ENCODE measurements at regions not wholly inside any gene's neighbourhood (a gene's known extent, or its start where the extent isn't known, plus 50 kb on each side); places are given as distances from the start of the nearest gene placed in this dataset.
"Not testable (repeated sequence)": the region's sequence is repeated elsewhere in the genome, so short reads cannot be mapped to it uniquely, and the experiment has no call there.

DNA sequence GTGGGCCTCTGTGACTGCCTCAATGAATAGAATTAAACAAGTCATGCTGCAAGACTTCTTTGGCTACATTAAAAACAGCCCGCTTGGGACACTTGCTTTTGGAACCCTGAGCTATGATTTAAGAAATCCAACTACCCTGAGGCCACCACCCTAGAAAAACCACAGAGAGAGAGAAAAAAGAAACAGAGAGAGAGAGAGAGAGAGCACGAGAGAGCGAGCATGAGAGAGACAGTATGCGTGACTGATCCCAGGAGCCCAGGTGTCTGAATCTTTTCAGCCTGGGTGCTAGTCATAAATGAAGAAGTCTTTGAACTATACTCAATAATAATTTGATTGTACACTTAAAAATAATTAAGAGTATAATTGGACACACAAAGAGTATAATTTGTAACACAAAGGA lies 123.1 kb upstream of the FREM1 start:
- DNase-seq (ENCODE audit: low read depth in 4 of 4, low spot score in 1 of 4) = no peak

DNA sequence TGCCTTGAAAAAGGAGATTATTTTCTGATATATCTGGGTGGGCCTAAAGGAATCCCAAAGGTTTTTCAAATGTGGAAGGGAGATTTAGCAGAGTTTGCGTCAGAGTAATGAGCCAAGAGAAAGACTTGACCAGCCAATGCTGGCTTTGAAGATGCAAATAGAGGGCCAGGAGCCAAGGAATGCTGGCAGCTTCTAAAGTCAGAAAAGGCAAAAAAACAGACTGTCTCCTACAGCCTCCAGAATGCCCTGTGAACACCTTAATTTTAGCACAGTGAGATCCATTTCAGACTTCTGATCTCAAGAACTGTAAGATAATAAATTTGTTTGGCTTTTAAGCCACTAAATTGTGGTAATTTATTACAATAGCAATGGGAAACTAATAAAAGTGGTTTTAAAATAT lies 122.6 kb upstream of the FREM1 start:
- no peak for DNase-seq (ENCODE audit: low read depth in 4 of 4, low spot score in 1 of 4)

DNA sequence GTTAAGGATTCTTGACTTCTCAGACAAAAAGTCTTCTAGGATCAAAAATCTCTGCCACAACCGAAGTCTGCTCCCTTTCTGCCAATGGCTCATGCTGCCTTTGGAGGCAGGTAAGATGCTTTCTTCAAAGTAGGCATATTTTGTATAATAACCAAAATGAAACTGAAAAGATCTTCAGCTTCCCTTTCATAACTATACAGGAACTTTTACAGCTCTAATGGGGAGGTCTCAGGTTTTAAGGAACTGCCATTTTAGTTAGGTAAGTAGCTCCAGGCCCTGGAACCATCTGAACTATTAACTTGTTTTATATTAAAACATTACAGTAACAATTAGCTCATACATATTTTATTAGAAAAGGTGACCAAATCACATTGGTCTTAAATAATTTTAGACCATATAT lies 110.9 kb upstream of the FREM1 start:
- no peak for DNase-seq (ENCODE audit: low read depth in 4 of 4, low spot score in 1 of 4)

DNA sequence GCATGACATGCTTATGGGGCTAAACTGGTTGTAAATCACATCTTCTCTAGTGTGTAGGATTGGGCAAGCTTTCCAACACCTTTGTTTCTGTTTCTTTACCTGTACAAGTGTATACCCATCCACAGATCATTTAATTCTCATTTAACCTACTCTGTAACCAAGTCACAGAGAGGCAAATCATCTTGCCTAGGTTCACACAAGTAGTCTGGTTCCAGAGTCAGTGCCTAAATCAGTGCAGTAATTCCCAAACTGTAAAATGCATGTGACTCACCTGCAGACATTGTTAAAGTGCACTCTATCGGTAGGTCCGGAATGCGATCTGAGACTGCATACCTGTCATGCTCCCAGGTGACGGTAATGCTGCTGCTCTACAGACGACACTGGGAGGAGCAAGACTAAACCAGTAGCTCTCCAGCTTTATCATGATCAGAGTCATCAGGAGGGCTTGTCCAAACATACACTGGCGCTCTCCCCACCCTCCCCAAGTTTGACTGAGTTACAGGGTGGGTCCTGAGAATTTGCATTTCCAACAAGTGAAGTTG lies 107.9 kb upstream of the FREM1 start:
- DNase-seq (ENCODE audit: low read depth in 4 of 4, low spot score in 1 of 4) = no peak

DNA sequence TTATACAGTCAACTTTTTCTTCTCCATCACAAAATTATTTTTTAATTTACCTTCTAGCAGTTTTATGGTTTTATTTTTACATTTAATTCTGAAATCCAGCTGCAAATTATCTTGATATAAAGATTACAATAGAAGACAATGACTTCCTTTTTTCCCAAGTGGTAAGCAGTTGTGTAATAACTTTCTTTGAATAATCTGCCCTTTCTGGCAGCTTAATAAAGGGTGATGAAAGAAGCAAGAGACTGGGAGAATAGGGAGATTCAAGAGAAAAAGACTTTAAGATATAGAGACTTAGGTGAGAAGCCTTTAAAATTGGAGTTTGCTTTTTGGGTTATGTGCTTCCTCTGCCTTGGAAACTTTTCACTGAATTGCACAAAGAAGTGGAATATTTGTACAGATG lies 100.4 kb upstream of the FREM1 start:
- no peak for DNase-seq (ENCODE audit: low read depth in 4 of 4, low spot score in 1 of 4)

DNA sequence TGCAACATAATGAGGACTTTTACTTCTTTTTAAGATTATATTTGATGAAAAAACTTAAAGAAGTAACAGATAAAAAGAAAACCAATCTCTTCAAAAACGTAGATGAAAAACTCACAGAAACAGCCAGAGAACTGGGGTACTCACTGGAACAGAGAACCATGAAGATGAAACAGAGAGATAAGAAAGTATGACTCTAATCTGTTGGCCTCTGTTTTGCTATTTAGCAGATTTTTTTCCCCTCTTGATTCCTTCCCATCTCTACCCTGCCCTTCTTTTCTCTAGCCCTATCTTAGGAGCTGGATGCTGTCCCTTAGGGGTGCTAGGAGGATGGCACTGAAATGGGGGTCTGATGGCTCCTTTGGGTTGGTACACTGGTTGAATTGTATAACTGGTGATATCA lies 97.5 kb upstream of the FREM1 start:
- no peak for DNase-seq (ENCODE audit: low read depth in 4 of 4, low spot score in 1 of 4)

DNA sequence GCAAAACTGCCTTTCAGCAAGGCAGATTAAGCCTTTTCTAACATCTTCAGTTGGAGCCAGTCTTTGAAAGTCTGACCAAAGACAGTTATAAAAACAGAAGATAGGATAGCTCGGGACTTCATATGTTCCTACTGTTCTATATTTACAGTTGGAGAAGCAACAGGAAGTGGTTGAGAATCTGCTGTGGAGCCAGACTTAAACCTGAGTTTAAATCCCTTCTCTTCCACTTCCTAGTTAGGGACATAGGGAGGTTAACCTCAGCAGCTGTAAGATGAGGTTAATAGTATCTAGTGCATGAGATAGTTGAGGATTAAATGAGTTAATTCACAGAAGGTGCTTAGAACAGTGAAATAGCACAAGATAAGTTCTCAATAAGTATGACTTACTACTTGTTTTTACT lies 84.5 kb upstream of the FREM1 start:
- no peak for DNase-seq (ENCODE audit: low read depth in 4 of 4, low spot score in 1 of 4)

DNA sequence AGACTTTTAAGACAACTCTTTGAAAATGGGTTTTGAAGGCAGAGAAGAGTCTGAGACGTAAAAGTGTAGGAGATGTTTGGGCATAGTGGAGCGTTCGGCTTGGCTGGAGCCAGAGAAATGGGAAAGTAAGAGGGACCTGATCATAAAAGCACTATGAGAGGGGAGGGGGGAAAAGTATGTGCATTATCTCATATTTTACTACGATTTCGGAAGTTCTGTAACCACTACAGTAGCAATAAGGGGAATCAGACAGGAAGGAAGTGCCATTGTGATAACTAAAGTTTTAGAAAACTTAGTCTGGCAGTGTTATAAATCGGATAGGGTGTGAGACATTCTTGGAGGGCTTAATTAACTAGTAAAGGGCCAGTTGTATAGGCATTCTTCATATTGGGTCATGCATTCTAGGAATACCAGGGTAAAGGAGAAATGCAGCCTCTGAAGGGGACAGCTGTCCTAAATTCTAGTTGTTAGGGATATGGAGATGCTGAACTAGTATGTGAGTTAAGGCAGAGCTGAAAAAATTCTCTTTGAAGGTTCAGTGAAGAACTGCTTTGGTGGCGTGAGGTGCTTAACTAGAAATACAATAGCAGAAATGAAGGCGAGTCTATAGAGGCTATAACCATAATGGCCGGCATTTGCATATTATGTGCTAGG lies 83.8 kb upstream of the FREM1 start:
- DNase-seq (ENCODE audit: low read depth in 4 of 4, low spot score in 1 of 4) = no peak

DNA sequence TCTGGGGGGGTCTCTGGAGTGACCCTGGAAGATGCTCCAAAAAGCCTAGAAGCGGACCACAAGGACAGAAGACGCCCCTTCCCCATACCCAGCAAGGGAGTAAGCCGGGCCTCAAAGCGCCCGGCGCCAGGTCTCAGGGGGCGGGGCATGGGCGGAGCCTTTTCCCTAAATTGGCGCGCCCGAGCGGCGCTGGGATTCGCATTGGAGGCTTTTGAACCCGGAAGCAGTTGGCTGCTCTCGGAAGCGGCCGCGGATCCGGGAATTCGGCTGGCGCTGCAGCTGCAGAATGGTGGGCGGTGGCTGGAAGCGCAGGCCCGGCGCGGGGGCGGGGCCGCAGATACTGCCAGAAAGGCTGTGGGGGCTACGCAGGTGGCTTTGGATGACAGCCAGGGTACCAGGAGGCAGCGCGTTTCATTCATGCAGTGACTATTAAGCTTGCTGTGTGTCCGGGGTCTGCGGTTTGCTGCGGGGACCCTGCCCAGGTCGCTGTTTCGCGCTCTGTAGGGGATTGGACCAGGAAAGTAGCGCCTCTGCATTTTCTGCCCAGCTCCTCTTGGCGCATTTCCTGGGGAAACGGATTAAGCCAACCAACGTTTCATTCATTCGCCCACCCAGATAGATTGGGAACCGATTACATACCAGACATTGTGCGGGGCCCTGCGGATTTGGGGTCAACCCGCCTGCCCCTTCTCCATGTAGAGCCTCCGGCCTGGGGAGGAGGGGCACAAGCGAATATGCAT lies 83.0 kb upstream of the FREM1 start:
- peak; percentile 6 to 57 (median 35) for DNase-seq (ENCODE audit: low read depth in 4 of 4, low spot score in 1 of 4)

DNA sequence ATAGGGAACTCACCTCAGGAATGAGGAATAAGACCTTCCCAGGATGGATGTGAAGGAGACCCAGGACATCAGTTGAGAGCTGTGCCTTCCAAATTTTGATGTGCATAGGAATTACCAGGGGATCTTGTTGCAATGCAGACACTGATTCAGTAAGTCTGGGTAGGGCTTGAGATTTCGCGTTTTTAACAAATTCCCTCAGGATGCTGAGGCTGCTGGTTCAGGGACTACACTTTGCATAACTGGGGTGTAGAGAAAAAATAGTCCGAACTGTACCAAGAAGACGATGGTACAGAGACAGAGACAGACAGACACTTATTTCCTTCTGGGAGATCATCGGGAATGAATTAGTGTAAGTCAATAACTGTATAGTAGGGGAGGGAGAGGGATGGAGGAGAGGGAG lies 82.3 kb upstream of the FREM1 start:
- no peak for DNase-seq (ENCODE audit: low read depth in 4 of 4, low spot score in 1 of 4)

DNA sequence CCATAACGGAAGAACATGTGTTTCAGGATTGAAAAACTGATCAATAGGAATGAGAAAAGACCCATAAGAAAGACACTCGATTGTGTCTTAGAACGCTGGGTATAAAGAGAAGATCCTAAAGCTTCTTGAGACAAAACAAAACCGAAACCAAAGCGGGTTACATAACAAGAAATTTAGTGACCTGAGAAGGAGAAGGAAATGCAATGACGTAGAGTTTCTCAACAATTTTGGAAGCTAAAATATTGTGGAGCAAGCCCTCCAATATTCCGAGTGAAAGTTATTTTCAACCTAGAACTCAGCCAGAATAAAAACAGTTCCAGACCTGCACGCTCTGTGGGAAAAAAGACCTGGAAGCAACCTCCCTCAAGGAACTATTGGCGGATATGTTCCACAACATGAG lies 81.9 kb upstream of the FREM1 start:
- no peak for DNase-seq (ENCODE audit: low read depth in 4 of 4, low spot score in 1 of 4)

DNA sequence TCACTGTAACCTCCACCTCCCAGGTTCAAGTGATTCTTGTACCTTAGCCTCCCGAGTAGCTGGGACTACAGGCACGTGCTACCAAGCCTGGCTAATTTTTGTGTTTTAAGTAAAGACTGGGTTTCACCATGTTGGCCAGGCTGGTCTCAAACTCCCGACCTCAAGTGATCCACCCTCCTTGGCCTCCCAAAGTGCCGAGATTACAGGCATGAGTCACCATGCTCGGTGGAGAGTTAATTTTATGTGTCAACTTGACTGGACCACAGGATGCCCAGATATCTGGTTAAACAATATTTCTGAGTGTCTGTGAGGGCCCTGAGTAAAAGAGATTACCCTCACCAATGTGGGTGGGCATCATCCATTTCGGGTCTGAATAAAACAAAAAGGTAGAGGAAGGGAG lies 80.4 kb upstream of the FREM1 start:
- not testable (repeated sequence) for DNase-seq (ENCODE audit: low read depth in 4 of 4, low spot score in 1 of 4)

DNA sequence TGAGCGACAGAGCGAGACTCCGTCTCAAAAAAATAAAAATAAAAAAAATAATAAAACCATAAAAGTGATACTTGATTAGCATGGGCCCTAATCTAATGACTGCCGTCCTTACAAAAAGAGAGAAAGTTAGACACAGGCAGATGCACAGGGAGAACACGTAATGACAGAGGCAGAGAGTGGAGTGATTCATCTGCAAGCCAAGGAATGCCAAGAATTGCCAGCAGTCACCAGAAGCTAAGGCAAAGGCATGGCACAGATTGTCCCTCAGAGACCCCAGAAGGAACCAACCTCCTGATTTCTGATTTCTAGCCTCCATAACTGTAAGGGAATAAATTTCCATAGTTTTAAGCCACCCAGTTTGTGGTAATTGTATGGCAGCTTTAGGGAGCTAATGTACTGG lies 79.6 kb upstream of the FREM1 start:
- DNase-seq (ENCODE audit: low read depth in 4 of 4, low spot score in 1 of 4) = no peak

DNA sequence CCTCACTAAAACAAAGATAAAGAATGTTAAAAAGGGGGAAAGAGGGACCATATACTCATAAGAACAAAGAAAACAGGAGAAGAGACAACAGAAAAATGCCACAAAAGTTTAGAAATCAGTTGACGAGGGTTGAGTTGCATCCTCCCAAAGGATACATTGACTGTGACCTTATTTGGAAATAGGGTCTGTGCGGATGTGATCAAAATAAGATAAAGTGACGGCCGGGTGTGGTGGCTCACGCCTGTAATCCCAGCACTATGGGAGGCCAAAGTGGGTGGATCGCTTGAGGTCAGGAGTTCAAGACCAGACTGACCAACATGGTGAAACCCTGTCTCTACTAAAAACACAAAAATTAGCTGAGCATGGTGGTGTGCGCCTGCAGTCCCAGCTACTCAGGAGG lies 79.1 kb upstream of the FREM1 start:
- DNase-seq (ENCODE audit: low read depth in 4 of 4, low spot score in 1 of 4) = not testable (repeated sequence)

DNA sequence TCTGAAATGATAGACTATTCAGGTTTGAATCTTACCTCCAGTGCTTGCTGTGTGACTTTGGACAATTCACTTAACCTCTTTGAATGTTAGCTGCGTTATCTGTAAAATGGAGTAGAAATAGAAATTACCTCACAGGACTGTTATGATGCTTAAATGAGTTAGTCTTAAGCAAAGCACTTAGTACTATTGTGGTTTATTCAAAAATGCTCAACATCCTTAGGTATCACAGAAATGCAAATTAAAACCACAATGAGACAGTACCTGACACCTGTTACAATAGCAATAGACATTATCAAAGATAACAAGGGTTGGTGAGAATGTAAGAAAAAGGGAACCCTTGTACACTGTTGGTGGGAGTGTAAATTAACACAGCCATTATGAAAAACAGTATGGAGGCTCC lies 77.6 kb upstream of the FREM1 start:
- DNase-seq (ENCODE audit: low read depth in 4 of 4, low spot score in 1 of 4) = no peak

DNA sequence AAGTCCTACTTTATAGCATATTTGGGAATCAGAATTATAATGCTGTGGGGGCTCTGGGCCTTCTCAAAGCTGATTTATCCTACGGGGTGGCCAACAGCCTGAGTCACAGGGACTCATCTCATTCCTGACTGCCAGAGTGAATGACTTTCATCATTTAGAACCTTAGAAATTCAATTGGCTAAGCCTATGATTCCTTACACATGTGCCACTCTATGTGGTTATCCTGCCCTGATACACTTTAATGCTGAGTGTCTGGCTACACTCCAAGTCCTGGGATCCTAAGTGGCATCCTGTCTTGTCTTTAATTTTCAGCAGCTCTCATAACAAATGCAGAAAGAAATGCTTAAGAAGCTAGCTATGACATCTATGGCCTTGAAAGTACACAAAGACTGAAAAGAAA lies 75.2 kb upstream of the FREM1 start:
- no peak for DNase-seq (ENCODE audit: low read depth in 4 of 4, low spot score in 1 of 4)

DNA sequence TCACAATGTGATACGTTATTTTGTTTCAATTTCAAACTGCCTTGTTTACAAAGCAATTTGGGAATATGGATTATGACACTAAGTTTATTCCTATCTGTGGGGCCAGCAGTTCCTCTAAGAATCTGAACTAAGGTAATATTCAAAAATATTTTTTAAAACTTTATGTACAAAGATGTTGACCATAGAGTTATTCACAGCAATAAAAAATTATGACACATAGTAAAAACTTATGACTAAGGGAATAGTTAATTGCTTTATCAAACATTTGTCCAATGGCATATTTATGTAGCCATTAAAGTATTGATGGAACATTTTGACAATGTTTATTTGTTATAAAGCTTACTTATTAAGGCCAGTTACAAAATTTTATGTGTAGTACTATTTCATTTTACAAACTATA lies 73.4 kb upstream of the FREM1 start:
- no peak for DNase-seq (ENCODE audit: low read depth in 4 of 4, low spot score in 1 of 4)

DNA sequence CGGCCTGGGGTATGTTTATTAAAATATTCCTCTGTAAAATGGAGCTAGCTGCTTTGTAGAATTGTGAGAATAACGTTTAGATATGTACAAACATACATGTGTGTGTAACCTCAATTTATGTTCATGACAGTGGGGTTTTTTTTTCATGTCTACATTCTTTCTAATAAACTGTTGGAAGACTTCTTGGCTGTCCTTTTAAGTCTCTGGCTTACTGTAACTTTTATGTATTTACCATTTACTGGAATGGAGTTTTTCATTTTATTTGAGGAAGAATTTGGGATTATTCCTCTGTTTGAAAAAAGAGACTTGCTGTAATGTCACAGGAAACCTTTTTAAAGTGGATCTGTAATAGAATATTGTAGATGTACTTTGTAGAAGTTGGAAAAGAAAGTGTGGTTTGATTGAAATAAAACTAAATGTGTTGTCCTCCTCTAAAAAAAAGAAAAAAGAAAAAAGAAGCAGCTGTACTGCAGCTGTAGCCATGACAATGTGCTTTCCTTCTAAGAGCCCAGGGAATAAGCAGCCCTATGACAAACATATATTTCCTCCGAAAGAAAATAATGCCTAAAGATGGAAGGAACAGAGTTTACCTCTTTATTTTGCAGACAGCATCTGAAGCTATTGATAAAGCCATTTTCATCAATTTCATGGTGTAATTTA lies 71.2 kb upstream of the FREM1 start:
- no peak for DNase-seq (ENCODE audit: low read depth in 4 of 4, low spot score in 1 of 4)

DNA sequence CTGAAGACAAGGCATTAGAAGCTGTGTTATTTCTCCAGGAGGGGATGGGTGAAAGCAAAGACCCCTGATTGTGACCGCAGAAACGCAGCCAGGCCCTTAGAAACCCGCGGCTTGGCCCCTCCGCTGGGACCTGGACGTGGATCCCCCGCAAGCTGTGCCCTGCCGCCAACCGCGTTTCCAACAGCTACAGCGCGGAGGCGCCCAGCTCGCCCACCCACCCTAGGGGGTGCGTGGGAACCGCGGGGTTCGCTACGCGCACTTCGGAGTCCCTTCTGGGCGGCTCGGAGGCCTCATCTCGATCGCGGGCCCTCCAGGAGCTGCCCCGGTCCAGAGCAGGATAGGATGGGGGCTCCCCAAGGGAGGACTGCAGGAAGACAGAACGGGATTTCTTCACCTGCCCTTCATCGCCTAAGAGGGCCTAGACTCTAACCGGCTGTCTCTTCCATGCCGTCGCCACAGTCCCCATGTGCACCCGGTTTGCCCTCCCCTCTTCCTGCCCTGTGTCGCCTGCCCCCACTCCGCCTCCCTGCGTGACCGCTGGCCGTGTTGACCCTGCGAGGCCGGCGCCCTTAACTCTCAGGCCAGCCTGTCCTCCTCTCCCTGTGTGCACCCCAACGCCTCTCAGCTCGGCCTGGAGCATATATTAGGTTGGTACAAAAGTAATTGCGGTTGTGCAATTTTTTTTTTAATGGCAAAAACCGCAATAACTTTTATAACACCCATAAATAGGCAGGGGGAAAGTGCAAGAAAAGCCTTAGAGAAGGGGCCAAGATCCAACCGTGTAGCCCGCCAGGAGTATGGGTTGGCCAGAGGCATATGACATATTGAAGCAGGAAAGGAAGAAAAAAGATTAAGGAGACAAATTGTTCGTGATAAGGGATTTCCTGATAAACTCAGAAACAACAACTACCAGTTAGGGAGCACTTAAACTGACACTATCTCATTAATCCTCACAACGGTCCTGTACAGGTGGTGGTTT lies 68.1 kb upstream of the FREM1 start:
- DNase-seq (ENCODE audit: low read depth in 4 of 4, low spot score in 1 of 4) = no peak

DNA sequence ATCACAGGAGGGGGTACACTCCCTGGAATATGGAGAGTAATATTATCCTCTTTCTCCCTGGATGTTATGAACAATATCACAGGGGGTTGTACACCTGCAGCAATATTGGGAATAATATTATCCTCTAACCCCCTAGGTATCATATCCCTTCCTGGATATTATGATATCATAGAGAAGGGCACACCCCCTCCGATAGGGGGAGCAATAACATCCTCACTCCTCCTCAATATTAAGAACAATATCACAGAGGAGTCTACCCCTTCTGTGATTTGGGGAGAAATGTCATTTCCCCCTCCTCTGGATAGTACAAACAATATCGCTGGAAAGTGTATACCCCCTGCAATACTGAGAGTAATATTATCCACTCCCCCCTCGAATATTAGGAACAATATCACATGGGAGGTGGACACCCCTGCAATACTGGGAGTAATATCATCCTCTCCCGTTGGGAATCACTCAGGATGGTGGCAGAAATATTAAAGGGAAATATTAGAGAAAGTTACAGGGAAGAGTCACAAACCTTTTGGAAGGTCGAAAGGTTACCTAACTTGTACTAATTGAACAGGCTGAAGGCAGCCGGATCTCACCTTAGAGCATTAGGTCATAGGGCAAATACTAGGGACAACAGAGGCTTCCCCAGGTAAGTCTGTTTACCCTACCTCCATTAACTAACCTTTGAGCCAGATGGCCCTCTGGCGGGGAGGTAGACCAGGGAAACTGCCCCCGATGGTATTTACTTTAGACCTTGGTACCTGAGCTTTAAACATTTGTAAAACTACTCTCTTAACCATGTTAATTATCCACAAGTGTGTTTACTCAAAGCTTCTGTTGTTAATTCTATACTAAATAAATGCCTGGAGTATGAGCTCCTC lies 57.5 kb upstream of the FREM1 start:
- no peak for DNase-seq (ENCODE audit: low read depth in 4 of 4, low spot score in 1 of 4)

Data from stimulated activated CD4-positive, alpha-beta T cell treated with anti-CD3 and anti-CD28 coated beads, Interleukin-1b, Interleukin-23, amount 100 ng/mL, for 24 hours (primary cell).